ENCODE measurements at regions not wholly inside any gene's neighbourhood (a gene's known extent, or its start where the extent isn't known, plus 50 kb on each side); places are given as distances from the start of the nearest gene placed in this dataset.

DNA sequence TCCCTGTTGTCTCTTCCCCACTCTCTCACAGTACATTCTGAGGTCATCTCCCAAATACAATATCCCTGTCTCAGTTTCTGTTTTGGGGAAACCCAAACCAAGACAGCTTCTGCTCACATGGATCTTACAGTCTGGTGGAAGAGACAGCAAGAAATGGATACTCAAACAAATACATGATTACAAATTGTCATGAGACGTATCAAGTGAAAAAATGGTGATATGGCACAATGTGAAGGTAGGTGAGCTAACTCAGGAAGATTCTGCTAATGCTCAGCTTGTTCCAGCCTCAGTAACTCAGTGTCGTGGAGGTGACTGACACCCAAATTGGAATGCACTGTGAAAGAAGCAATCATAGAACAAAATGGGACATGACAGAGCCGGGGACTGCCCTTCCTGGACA is 68.3 kb downstream of the CHST1 start:
- no peak for DNase-seq (ENCODE audit: low read depth)

DNA sequence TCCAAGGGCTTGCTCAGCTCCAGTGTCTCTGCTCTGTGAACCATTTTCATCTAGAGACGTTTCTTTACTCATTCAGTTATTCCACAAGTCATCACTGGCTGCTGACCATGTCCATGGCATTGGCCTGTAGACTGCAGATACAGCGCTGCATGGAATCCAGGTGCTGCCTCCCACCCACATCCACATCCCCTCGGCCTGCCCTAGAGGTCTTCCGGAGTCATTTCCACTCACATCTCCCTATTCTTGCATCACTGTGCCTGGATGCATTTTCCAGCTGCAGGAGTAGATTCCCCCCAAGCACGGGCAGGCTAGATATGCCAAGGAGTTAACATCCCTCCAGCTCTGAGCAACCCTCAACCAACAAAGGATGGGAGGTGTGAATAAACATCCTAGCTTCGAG is 68.9 kb downstream of the CHST1 start:
- no peak for DNase-seq (ENCODE audit: low read depth)

DNA sequence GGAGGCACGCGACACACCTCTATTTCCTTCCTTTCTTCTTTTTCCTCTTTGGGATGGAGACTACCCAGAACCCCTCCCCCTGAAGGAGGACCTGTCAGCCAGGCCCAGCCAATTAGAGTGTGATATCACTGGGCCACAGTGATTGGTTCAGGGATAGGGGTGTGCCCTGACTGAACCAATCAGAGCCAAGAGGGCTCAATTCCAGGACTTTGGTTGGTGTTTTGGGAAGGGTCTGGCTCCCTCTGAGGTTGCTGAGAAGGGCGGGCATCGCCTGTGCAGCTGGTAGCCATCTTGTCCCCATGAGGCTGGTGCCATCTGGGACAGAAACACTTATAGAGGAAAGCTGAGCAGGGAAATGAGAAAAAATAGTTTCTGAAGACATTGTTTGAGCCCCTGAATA is 71.4 kb downstream of the CHST1 start:
- DNase-seq (ENCODE audit: low read depth): peak; percentile 6

DNA sequence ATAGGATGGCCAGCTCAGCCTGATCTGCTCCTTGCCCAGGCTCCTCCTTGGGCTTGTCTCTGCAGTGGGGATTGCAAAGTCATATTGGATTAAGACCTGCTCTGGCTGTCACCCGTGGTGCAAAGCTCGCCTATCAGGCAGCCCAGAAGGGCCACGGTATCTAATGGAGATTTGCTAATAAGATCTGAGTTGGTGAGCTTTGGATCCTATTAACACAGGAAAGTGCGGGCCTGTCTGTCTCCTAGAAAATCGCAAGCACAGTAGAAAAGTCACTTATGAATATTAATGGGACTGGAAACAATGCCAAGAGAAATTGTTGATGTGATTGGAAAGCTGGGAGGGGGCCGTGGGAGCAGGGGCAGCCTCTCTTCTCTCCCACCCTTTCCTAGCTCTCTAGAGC is 72.8 kb downstream of the CHST1 start:
- DNase-seq (ENCODE audit: low read depth): no peak

DNA sequence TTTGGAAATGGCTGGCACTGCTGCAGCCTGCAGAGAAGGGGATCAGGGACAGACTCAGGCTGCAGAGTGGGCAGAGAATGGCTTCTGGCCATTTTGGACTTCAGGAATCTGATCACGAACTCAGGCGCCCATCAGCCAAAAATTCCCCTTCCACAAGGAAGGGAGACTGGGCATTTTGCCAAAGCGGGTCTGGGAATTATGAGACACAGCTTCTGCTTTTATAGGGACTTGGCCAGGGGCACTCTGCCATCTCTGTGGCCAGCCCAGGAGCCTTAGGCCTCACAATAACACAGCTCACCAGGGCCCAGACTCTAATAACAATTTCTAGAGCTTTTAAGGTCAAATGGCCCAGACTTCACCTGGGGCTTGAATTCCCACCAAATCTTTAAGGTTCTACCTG is 74.7 kb downstream of the CHST1 start:
- peak; percentile 41 for DNase-seq (ENCODE audit: low read depth)

DNA sequence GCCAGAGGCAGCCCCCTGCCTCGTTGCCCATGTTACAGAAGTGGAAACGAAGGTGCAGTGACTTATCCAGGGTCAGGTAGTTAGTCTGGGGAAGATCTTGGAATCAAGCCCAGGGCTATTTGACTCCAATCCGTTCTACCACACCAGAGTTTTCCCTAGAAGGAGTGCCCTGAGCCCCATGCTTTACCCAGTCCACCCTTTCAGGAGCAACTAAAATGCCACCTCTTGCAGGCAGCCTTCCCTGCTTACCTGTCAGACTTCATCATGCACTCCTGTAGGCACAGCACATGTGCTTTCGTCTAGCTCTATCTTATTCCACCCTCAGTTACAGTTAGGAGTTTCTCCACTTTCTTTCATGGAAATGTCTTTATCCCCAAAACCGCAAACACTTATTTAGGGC is 80.2 kb downstream of the CHST1 start:
- DNase-seq (ENCODE audit: low read depth): no peak

DNA sequence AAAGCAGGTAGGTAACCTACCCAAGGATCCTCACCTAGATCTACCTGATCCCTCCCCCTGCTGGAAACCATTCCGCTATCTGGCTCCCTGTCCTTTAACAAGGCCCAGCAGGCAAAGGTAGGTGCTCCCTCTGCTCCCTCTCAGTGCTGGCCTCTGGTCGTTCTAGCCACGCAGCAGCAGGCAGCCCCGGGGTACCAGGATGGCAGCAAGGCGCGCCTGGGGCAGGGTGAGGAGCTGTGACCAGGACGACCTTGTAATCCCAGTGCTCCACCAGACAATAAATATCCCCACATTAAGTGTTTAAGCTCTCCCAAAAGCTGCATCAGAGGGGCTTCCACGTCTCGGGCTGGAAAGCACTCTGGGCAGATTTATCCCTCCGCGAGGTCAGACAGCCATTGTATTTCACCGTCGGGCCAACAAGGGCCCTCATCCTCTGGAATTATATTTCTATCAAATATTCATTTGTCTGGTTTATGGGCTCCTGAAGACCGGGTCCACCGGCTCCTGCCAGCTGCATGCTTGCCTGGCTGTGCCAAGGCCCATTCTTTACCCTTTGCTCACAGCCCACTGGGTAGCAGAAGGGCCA is 81.3 kb downstream of the CHST1 start:
- DNase-seq (ENCODE audit: low read depth): no peak

DNA sequence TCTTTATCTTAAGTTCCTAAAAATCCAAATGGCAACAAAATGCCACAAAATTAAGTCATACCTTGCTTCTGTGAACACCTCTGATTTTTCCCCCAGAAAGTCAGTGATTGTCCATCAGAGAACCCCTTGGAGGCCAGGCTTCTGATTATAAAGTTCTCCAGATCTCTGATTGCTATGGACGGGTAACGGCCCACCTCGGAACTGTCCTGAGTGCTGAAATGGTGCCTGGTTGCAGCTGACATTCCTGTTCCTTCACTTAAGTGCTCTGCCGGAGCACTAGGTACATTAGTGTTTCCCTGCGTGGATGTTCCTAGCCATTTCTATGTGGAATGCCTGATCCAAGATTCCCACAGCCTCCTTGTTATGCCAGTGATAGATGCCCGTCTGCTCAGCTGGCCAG is 85.0 kb downstream of the CHST1 start:
- DNase-seq (ENCODE audit: low read depth): peak; percentile 40

DNA sequence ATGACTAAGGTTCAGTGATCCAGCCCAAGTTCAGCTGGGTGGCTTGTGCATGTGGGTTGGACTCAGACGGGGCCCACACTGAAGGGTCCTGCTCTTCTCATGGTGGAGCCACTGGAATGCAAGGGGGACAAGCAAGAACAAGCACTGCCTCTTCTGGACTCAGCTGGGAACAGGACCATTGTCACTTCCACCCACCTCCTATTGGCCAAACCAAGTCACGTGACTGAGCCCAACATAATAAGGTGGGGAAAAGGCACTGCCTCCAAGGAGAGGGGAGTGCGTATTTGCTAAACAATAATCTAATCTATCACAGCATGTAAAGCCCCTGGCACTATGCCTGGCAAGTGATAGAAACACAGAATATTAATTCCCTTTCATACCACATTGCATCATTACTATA is 87.1 kb downstream of the CHST1 start:
- DNase-seq (ENCODE audit: low read depth): no peak

DNA sequence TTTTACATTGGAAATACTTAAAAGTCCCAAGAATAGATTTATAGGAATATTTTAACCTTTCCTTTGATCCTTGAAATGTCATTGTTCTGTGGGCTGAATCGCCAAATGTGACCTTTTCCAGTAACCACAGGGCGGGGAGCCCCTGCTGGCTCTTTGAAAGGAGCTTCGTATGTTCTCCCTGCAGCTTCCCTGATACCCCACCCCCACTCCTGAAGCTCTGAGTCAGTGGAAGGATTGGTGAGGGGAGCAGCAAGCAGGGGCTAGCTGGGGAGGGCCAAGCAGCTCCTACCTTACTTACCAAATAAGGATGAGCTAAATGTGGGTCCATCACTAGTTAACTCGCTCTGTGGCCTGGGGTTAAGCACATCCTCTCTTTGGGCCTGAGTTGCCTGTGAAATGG is 87.7 kb downstream of the CHST1 start:
- DNase-seq (ENCODE audit: low read depth): no peak

DNA sequence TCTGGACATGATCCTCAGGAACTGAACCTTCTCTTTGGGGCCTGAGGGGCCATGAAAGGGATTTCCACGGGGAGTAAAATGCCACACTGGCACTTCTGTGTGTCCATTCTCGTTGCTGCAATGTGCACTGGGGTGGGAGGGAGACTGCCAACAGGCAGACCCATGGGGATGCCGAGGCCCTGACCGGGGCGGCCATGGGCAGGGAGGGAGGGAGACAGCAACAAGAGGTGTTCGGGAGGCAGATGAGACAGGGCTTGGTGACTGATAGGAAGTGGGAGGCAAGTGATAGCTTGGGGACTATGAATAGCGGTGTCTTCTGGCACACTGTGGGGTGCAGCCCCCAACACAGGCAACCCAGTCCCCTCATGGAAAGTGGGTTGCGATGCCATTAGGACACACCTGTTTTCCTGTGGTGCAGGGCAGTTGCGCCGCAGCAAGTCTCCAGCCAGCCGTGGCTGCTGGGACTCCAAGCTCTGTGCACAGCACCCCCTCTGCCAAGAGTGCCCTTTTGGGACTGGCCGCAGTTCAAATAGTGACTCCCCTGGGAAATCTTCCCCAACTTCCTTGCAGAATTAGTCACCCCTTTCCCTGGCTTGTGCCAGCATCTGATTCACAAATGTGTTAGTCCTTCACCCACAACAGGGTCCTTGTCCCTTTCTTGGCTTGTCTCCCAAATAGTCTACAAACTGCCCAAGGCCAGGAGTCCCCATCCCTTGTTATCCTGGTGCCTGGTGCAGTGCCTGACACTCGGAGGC is 88.8 kb downstream of the CHST1 start:
- DNase-seq (ENCODE audit: low read depth): peak; percentile 36

DNA sequence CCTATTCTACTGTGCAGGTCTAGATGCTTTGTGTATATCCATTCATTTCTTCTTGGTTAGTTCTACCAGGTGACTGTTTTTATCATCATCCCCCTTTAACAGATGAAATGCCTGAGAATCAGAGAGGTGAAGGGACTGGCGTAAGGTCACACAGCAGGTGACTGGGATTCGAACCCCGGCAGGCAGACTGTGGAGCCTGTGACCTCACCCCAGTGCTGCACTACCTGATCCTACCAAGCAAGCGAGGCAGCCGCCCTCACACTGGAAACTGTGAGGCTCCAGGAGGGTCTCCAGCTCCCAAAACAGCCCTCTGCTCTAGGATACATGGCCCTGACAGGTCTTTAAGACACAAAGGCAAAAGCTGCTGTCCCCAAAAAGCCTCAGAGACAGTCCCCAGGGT is 91.7 kb downstream of the CHST1 start:
- DNase-seq (ENCODE audit: low read depth): no peak

DNA sequence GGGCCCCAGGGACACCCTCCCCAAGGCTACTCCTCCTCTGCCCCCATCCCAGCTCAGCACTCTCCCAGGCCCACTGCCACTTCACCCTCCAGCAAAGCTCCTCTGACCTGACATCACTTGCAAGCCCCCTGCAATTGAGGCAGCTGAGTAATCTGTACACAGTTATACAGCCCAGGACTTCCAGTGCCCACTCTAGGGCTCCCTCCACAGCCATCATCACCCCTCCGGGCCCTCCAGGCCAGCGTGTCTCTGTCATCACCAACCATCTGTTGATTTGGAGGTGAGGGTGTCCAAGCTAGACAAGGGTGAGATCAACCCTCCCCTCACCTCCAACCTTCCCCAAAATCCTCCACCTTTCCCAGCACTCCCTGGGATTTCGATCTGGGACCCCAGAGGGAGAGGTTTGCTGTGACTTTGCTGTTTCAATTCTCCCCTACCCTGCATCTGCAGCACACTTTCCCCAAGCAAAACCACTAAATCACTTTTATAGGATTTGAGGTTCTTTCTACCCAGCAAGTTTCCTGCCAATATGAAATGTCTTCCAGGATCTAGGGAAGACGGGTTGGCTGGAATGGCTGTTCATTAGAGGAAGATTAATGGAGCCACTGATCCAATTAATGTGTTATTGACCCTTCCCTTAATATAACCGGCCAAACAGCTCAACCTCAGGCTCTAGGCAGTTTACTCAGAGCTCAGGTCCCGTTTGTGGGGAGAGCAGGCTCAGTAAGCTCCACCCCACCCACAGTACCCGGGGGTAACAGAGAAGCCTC is 92.9 kb downstream of the CHST1 start:
- DNase-seq (ENCODE audit: low read depth): no peak

DNA sequence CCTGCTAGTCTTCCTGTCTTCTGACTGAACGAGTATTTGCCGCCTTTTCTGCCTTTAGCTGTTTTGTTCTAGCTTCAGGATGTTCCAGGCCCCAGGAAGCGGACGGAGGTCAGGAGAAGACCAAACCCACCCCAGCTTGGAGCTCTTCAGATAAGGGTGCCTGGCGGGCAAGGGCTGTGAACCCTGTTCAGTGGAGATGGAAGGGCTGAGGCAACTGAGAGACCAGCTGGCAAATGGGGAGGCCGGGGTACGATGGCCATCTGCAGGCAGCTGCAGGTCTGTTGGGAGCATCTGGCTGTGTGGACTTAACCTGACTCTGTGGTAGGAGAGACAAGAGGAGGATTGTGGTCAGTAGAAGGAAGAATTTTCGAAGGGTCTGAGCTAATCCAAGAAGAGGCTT is 95.6 kb downstream of the CHST1 start:
- DNase-seq (ENCODE audit: low read depth): no peak

DNA sequence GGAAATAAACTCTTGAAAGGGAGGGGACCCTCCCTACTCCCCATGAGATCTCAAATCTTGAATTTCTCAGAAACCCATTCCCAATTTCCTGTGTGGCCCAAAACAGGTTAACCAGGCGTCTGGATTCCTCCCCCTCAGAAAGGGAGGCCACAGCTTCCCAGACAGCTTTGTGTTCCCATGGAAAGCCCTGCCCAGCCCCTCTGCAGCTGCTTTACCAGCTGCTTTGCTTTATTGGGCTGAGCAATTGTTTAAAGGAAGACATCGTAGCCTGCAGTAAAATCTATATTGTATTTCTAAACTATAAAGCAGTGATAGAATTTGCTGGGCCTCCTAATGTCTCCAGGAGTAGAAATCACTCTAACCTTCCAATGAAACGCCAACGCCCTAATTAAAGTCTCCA is 97.4 kb downstream of the CHST1 start:
- no peak for DNase-seq (ENCODE audit: low read depth)

DNA sequence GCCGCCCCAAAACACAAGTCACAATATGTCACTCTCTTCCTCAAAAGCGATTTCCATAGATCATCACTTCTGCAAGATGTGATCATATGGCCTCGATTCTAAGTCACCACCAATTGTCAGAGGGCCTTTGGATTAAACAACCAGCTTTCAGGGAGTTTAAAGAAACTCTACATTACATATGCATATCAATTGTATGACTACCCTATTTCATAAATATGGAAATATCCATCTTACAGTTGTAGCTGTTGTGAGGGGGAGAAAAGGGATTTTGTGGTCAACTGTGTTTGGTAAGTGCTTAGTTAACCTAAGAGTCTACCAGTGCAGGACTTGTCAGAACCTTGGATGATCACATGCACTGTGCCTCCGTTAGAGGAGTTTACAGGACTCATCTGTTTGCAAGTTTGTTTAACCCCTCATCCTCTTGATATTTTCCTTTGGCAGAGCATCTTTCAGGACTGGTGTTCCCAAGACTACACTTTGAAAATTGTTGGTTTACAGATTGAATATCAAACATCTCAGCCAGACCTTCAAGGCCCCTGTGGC is 99.9 kb downstream of the CHST1 start:
- DNase-seq (ENCODE audit: low read depth): no peak

DNA sequence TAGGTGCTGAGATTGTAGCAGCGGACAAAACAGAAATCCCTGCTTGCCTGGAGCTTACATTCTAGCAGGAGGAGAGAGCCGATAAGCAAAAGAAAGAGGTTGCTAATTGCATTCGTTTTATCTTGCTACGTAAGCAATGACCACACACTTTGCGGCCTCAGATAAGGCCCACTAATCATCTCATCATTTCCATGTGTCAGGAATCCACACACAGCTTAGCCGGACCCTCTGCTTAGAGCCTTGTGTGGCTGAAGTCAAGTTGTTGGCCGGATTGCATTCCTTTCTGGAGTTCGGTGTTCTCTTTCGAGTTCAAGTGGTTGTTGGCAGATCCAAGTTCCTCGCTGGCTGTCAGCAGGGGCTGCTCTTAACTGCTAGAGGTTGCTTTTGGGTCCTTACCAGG is 101.6 kb downstream of the CHST1 start:
- no peak for DNase-seq (ENCODE audit: low read depth)

DNA sequence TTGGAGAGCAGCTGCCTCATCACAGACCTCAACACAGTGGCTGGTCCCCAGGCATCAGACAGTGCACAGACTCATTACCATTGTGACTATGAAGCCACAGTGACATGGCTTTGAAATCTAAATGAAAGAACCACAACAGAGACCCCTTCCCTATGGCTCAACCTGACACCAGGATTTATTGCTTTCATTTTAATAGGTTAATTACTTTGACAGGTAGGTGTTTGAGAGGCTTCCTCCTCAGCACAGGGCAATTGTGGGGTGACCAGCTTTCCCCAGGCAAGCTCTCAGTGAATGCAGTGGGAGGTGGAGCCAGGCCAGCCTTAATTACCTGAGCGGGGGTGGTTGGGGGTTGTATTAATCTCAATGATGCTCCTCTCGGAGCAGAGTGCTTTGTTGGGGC is 102.3 kb downstream of the CHST1 start:
- DNase-seq (ENCODE audit: low read depth): no peak

DNA sequence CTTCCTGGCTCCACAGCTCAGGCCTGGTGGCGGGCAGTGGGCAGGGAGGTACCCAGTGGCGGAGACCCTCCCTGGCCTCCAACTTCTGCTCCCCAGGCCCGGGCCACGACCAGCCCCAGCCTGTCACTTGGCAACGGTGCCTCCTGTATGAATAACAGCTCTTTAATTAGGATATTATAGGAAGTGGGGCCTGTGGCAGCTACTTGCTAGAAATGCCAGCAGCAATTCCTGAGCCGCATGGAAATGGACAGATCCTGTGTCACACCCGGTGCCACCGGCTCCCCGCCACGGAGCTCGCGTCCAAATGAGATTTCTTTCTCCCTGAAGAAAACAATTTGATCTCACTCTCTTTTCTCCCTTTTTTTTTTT is 104.5 kb downstream of the CHST1 start:
- DNase-seq (ENCODE audit: low read depth): no peak

DNA sequence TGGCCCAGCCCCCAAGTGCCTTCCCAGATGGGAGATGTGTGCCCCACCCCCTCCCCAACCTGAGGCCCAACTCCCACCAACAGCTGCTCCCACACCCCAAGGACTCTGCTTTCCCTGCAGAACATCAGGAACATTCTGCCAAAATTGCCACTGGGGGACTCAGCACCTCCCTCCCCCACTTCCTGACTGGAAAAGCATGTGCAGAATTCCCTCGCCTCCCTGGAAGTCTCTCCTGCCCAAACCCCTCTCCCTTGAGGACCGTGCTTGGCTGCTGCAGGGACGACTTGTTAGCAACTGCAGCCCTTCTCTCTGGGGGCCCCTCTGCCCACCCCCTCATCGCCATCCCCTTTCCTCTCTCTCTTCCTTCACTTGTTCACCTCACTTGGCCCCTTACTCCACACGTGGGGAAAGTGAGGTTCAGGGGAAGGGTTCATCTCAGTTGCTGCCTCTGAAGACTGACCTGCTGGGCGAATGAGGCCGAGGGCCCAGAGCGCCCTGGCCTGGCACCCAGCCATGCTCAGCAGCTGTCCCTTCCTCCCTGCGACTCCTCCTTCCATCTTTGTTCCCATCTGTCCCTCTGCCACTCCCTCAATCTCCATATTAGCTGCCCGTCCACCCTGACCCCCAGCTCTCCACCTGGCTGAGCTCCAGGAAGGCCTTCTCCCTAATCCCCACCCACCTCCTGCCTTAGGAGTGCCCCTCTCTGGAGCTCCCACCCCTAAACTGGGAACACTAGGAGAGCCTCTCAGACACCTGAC is 105.1 kb downstream of the CHST1 start:
- DNase-seq (ENCODE audit: low read depth): no peak

DNA sequence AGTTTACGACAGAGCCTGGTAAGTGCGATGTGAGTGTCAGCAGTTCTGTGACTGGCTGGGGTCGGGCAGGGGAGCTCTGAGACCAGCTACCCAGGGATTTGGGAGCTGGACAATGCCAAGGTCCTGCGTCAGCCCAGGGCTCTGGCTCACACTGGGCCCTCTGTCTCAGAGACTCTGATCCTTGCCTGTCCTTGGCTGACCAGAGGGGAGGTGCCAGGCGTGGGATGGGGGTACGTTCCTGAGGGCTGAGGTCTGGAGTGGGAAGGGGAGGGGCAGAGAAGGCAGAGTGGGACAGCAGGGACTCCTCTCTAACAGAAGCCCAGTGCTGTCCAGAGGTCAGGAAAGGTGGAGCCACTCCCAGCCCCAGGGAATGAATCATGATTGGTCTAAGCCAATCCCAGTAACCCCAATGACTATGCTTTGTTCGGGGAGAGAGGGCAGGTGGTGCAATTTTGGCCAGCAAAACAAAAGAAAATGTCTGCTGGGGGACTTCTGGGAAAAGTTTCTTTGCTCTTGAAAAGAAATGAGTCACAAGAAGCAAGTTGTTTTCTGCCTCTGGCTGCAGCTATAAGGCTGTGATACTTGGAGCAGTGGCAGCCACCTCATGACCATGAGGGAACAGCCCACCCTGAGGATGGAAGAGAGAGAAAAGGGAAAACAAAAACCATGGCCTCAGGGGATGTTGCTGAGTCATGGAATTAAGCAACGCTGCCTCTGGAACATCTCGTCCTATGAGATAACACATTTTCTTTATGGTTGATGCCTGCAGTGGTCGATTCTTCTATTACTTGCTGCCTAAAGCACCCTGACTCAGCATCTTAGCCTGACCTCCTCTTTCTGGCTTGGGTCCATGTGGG is 108.3 kb downstream of the CHST1 start:
- peak; percentile 29 for DNase-seq (ENCODE audit: low read depth)

Measured in M059J (cell line).